HEK293 (cell line): ENCODE measurements at regions not wholly inside any gene's neighbourhood (a gene's known extent, or its start where the extent isn't known, plus 50 kb on each side); places are given as distances from the start of the nearest gene placed in this dataset.
A peak's percentile ranks its signal among the peaks of the same experiment; 100 is the strongest.
"Not testable (repeated sequence)": the region's sequence is repeated elsewhere in the genome, so short reads cannot be mapped to it uniquely, and the experiment has no call there.

Source experiments
- CTCF ChIA-PET: fragments of 350-600 bp; formaldehyde crosslinking; extraction: SDS; loops from one replicate; lab custom pipeline; 2021; ENCODE audit warnings: antibody characterized with exemption; lab: Yijun Ruan, JAX
- POLR2A ChIA-PET: fragments of 300-600 bp; formaldehyde crosslinking; extraction: SDS; loops from one replicate; lab custom pipeline; 2020; ENCODE audit warnings: antibody characterized with exemption, inconsistent platforms; lab: Yijun Ruan, JAX
- H3K27ac ChIP-seq: fragments of 200-500 bp; sonication (Bioruptor generic); 2 replicates; pipeline ENCODE4 v1.5.1; 2014; ENCODE audit warnings: low read depth, low read length, control low read depth, inconsistent platforms; ENCODE audit errors: extremely low read depth
- H3K36me3 ChIP-seq, 2 experiments: fragments of 200-500 bp in 1 of 2; sonication (Bioruptor generic) in 1 of 2; 1 replicate in 1 of 2; 2 replicates in 1 of 2; pipeline ENCODE4 v1.5.1; 2014 to 2017; ENCODE audit warnings: inconsistent platforms in 2 of 2, low read length in 2 of 2; ENCODE audit not compliant: control insufficient read depth in 2 of 2, insufficient read depth in 1 of 2
- H3K4me1 ChIP-seq: fragments of 200-500 bp; sonication (Bioruptor generic); 2 replicates; pipeline ENCODE4 v1.5.1; 2014; ENCODE audit warnings: mild to moderate bottlenecking, low read length, inconsistent platforms; ENCODE audit not compliant: control insufficient read depth, insufficient read depth
- H3K4me3 ChIP-seq: 2 replicates; pipeline ENCODE4 v1.5.1; 2011; ENCODE audit warnings: low read depth, mild to moderate bottlenecking, control low read depth, low read length, moderate library complexity
- H3K9me3 ChIP-seq: fragments of 200-500 bp; sonication (Bioruptor generic); 2 replicates; pipeline ENCODE4 v1.5.1; 2014; ENCODE audit warnings: low read depth, low read length, inconsistent platforms; ENCODE audit not compliant: control insufficient read depth, insufficient read depth
- ZNF24 ChIP-seq: fragments of 450-650 bp; formaldehyde crosslinking; IDR thresholded peaks from 2 replicates; pipeline ENCODE4 v1.5.1; 2016; ENCODE audit warnings: missing biosample characterization, missing genetic modification characterization
- ZNF335 ChIP-seq: fragments of 450-650 bp; formaldehyde crosslinking; conservative IDR thresholded peaks from 2 replicates; pipeline ENCODE4 v1.5.1; 2016; ENCODE audit warnings: missing biosample characterization, missing genetic modification characterization
- ZNF600 ChIP-seq: fragments of 450-650 bp; formaldehyde crosslinking; IDR thresholded peaks from 2 replicates; pipeline ENCODE4 v1.5.1; 2016; ENCODE audit warnings: missing biosample characterization, missing genetic modification characterization
- ZSCAN16 ChIP-seq: fragments of 450-650 bp; formaldehyde crosslinking; IDR thresholded peaks from 2 replicates; pipeline ENCODE4 v1.5.1; 2016; ENCODE audit warnings: missing biosample characterization, missing genetic modification characterization

DNA sequence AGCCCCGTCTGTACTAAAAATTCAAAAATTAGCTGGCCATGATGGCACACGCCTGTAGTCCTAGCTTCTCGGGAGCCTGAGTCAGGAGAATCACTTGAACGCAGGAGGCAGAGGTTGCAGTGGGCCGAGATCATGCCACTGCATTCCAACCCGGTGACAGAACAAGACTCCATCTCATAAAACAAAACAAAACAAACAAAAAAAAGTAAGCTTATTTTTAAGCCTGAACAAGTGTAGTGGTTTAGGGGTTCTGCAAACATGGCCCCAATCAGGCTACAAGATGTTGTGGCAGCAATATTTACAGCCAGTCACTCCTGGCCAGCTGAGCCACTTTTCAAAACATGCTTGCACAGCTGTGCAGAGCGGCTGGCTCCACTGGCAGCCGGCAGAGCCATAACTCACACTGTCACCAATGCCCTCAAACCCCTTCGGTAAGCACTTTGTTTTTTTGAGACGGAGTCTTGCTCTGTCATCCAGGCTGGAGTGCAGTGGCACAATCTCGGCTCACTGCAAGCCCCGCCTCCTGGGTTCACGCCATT, 56.2 kb upstream of the CLEC6A start:
- POLR2A ChIA-PET, H3K4me3 ChIP-seq, H3K36me3 ChIP-seq: not testable (repeated sequence)
- TF ChIP-seq ZNF335 = peak; percentile 54
- 0 out of 2 replicates have a peak, but pooled peaks have one; percentile 20 for TF ChIP-seq ZNF24 (tag by site-specific recombination)
- peak; percentile 84 for TF ChIP-seq ZNF600 (tag by site-specific recombination)
- peak; percentile 55; the same call in 1 of the 2 replicates for TF ChIP-seq ZSCAN16 (tag by site-specific recombination)
- TF ChIP-seq, all 188 proteins: peak for 4; not testable (repeated sequence) for 184
- CTCF ChIA-PET, H3K9me3 ChIP-seq, H3K4me1 ChIP-seq, H3K27ac ChIP-seq: not testable (repeated sequence)

DNA sequence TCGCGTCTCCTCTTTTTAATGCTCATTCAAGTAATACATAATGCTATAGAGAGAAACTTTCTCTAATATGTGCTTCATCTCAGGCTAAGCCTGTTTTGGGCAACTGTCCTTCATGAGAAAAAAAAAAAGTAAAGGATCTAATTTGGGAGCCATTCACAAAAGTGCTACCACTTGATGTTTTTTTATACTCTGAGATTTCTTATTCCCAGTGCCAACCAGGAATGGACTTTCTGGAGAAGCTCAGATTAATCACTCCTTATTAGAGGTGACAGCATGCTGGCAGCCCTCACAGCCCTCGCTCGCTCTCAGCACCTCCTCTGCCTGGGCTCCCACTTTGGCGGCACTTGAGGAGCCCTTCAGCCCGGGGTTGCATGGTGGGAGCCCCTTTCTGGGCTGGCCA, 51.9 kb upstream of the CLEC6A start:
- H3K36me3 ChIP-seq, CTCF ChIA-PET, POLR2A ChIA-PET: not testable (repeated sequence)

DNA sequence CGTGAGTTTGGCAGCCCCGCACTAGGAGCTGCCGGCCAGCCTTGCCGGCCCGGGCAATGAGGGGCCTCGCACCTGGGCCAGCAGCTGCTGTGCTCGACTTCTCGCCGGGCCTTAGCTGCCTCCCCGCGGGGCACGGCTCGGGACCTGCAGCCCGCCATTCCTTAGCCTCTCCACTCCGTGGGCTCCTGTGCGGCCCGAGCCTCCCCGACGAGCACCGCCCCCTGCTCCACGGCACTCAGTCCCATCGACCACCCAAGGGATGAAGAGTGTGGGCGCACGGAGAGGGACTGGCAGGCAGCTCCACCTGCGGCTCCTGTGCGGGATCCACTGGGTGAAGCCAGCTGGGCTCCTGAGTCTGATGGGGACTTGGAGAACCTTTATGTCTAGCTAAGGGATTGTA, 51.4 kb upstream of the CLEC6A start:
- CTCF ChIA-PET, H3K4me3 ChIP-seq, H3K36me3 ChIP-seq, H3K27ac ChIP-seq, POLR2A ChIA-PET, H3K9me3 ChIP-seq, H3K4me1 ChIP-seq: not testable (repeated sequence)

More for the DNA sequence above, 51.9 kb upstream of the CLEC6A start:
- not testable (repeated sequence) for H3K27ac ChIP-seq, H3K4me3 ChIP-seq, H3K9me3 ChIP-seq, H3K4me1 ChIP-seq
